M059J (cell line): ENCODE measurements at regions not wholly inside any gene's neighbourhood (a gene's known extent, or its start where the extent isn't known, plus 50 kb on each side); places are given as distances from the start of the nearest gene placed in this dataset.
"Not testable (repeated sequence)": the region's sequence is repeated elsewhere in the genome, so short reads cannot be mapped to it uniquely, and the experiment has no call there.

Experiments used
- DNase-seq: peaks from one replicate; pipeline ENCODE4 v3.0.0-alpha.2; 2012; ENCODE audit warnings: low read depth

- DNase-seq = not testable (repeated sequence)
These were observed 85.6 kb downstream of the OR2B2 start for GRCh38 chr6:27826612-27826985.

GRCh38 chr6:27825848-27826611, 86.2 kb downstream of the OR2B2 start:
- DNase-seq = peak; percentile 33

- DNase-seq = peak; percentile 62
These were observed 87.0 kb downstream of the OR2B2 start for GRCh38 chr6:27825025-27825793.

GRCh38 chr6:27824211-27825024, 87.8 kb downstream of the OR2B2 start:
- peak; percentile 84 for DNase-seq

- peak; percentile 72 for DNase-seq
These were observed 88.4 kb downstream of the OR2B2 start for GRCh38 chr6:27823714-27824210.

- no peak for DNase-seq
These were observed 95.3 kb downstream of the OR2B2 start for GRCh38 chr6:27816906-27817305.

GRCh38 chr6:27814665-27815424, 97.4 kb downstream of the OR2B2 start:
- DNase-seq = peak; percentile 87

- not testable (repeated sequence) for DNase-seq
These were observed 97.9 kb downstream of the OR2B2 start for GRCh38 chr6:27814415-27814664.

GRCh38 chr6:27812805-27813492, 99.2 kb downstream of the OR2B2 start:
- peak; percentile 48 for DNase-seq

- peak; percentile 68 for DNase-seq
These were observed 100.0 kb downstream of the OR2B2 start for GRCh38 chr6:27812078-27812804.

- no peak for DNase-seq
These were observed 100.8 kb downstream of the OR2B2 start for GRCh38 chr6:27811451-27811772.

- peak; percentile 65 for DNase-seq
These were observed 101.3 kb downstream of the OR2B2 start for GRCh38 chr6:27810768-27811450.

GRCh38 chr6:27809939-27810767, 102.0 kb downstream of the OR2B2 start:
- DNase-seq = peak; percentile 99

GRCh38 chr6:27809067-27809938, 102.9 kb downstream of the OR2B2 start:
- DNase-seq = peak; percentile 29

GRCh38 chr6:27808242-27809066, 103.7 kb downstream of the OR2B2 start:
- DNase-seq = peak; percentile 67

- DNase-seq = peak; percentile 99
These were observed 104.6 kb downstream of the OR2B2 start for GRCh38 chr6:27807441-27808241.
